Hepatocyte (in vitro differentiated cells): ENCODE measurements at regions not wholly inside any gene's neighbourhood (a gene's known extent, or its start where the extent isn't known, plus 50 kb on each side); places are given as distances from the start of the nearest gene placed in this dataset.

Experiments
- EZH2 ChIP-seq: fragments of 200-600 bp; sonication (generic); IDR thresholded peaks from 2 replicates; pipeline ENCODE4 v1.6.1; 2016; ENCODE audit warnings: antibody characterized with exemption, mild to moderate bottlenecking, borderline replicate concordance
- EZH2phosphoT487 ChIP-seq: fragments of 200-600 bp; sonication (generic); IDR thresholded peaks from one replicate; pipeline ENCODE4 v1.6.1; 2018; ENCODE audit warnings: antibody characterized with exemption, mild to moderate bottlenecking, low read depth, moderate library complexity; ENCODE audit not compliant: unreplicated experiment, severe bottlenecking

DNA sequence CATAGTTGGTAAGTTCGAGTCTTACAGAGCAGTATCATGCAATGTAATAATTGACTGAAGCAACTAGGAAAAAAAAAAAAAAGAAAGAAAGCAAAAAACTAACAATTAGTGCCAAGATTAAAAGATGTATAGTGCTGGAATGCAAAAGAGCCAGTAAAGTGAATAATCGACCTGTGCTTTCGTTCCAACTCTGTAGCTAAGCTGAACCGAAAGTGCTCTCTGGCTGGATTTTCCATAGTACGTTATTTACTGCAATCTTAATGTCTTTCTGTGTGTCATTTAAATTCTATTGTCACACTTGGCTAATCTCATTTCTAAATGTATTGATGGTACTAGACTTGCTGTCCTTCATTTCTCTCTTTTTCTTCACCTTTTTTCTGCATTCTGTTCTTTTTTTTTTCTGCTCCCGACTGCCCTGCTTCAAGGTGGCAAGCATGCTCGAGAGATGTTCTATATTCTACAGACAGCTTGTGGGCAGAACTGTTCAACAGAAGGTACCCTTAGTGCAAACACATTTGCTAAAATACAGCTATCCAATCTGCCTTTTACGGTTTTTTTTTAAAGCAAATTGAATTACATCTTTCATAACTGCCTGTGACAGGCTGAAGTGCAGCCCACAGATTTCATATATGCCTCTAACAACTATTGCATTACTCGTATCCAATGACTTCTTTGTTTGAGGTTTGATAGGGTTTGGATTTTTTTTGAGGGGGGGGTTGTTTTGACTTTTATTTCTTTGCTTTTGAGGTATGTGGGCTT lies 204.2 kb upstream of the MTNR1B start:
- no peak for TF ChIP-seq EZH2
- TF ChIP-seq EZH2phosphoT487 = no peak
